Left cardiac atrium (tissue), 4 donors: ENCODE measurements at regions not wholly inside any gene's neighbourhood (a gene's known extent, or its start where the extent isn't known, plus 50 kb on each side); places are given as distances from the start of the nearest gene placed in this dataset.

Experiments
- ATAC-seq, 2 donors: fragments of 200-7000 bp; cut with Tn5 transposase; one replicate each; pipeline ENCODE4 v1.9.1; 2020; ENCODE audit warnings: mild to moderate bottlenecking in 2 of 2, moderate library complexity in 2 of 2
- DNase-seq: peaks from one replicate; pipeline ENCODE4 v3.0.0-alpha.2; 2020
- intact Hi-C, 2 donors: fragments of 100-400 bp; cut with DNase I; formaldehyde crosslinking; loops; one replicate each; pipeline versions ENCODE4 v1.14.1 to v1.15.1; 2022 to 2023
- donor health status: DM: no; HTN: yes; CAD: no.
- donor health status: DM: no; HTN: yes; CAD: no; lungs with severe emphysema.
- donor health status: DM: yes; HTN: yes; CAD: no.
- donor health status: Dilated cardiomyopathy.

DNA sequence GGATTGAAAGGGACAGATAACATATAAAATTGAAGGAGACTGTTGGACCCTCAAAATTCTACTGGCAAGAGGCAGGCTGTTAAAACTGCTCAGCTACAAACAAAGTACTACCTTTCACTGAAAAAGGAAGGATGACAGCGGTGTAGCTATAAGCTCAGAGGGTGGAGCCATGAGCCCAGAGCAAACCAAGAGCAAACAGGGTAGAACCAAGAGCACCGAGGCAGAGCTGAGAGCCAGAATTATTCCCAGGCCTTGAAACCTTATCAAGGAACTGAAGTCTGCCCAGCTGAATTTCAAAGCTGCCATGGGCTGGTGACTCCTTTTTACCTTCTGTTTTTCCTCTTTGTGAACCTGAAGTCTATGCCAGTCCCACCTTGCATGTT, 74.7 kb upstream of the SLC4A11 start:
- ATAC-seq (peak in 1 of 2 donors; percentile 61), DNase-seq (no peak)
- intact Hi-C loops = loop anchor here in 1 of 2 donors (10.0 kb wide), 1 partner anchor 259 kb away; no protein-coding TSS in a partner anchor

GRCh38 chr20:3312940-3313682, 74.1 kb upstream of the SLC4A11 start:
- intact Hi-C loops = loop anchor here in 1 of 2 donors (10.0 kb wide), 1 partner anchor 258 kb away; no protein-coding TSS in a partner anchor
- ATAC-seq (peak; percentile 59 to 78), DNase-seq (no peak)

- ATAC-seq = no peak
- DNase-seq = no peak
Observed at GRCh38 chr20:3311623-3312022, 72.6 kb upstream of the SLC4A11 start.

GRCh38 chr20:3309226-3309625, 70.2 kb upstream of the SLC4A11 start:
- intact Hi-C loops = no loop called here
- DNase-seq = no peak
- no peak for ATAC-seq

More at GRCh38 chr20:3311623-3312022, 72.6 kb upstream of the SLC4A11 start:
- intact Hi-C loops = loop anchor here in 1 of 2 donors (10.0 kb wide), 1 partner anchor 257 kb away; no protein-coding TSS in a partner anchor

- ATAC-seq = no peak
- intact Hi-C loops = no loop called here
- DNase-seq = no peak
Observed at GRCh38 chr20:3307725-3308124, 68.7 kb upstream of the SLC4A11 start.

DNA sequence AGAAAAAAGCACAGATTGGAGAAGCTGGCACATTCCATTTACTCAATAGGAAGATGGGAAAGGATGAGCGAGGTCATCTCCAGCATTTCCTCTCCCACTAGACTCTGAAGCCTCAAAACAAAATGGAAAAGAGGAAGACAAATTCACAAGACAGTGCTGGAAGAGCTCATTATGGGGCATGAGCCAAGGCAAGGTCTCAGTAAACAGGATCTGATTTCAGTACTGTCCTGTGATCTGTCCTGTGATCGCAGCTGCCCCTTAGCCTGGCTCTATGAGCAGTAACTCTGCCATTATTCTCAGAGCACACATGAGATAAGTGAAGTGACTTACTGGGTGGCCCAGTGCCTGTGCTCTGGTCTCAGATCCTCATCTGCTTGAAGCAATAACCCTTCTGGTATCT, 68.1 kb upstream of the SLC4A11 start:
- intact Hi-C loops = no loop called here
- DNase-seq = no peak
- ATAC-seq = peak; percentile 30 to 55

DNA sequence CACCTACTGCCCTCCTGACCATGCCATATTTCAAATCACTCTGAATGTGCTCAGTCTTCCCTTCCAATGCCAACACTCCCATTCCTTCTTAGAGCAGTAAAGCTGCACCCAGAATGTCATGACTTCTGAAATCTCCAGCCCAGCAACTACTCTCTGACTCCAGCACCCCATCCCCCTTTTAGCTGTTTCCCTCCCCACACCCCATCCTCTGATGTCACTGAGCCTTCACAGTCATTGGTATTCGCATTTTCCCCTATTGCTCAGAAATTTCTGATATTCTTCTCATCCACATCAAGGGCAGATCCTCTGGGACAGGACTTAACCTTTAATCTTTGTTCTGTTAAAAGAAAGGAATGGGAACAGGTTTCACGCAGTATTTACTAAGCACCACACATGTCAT, 67.1 kb upstream of the SLC4A11 start:
- DNase-seq (no peak), ATAC-seq (no peak)
- intact Hi-C loops = no loop called here

- DNase-seq (no peak), ATAC-seq (peak in 1 of 2 donors; percentile 40)
- intact Hi-C loops = no loop called here
Observed at GRCh38 chr20:3304456-3304855, 65.5 kb upstream of the SLC4A11 start.

DNA sequence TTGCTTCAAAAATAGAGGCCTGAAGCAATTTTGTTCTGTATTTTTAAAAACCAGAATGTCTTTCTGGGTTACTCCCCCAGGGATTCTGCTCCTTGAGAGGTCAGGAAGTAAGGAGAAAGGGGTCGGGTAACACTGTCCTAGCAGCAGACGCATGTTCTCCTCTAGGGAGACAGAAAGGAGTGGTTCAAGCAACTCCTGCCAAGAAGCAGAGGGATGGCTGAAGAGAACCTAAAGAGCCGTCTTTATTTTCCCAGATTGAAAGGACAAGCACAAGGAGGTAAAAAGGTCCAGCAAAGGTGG, 58.0 kb upstream of the SLC4A11 start:
- peak; percentile 55 to 59 for ATAC-seq
- no peak for DNase-seq
- intact Hi-C loops = no loop called here

DNA sequence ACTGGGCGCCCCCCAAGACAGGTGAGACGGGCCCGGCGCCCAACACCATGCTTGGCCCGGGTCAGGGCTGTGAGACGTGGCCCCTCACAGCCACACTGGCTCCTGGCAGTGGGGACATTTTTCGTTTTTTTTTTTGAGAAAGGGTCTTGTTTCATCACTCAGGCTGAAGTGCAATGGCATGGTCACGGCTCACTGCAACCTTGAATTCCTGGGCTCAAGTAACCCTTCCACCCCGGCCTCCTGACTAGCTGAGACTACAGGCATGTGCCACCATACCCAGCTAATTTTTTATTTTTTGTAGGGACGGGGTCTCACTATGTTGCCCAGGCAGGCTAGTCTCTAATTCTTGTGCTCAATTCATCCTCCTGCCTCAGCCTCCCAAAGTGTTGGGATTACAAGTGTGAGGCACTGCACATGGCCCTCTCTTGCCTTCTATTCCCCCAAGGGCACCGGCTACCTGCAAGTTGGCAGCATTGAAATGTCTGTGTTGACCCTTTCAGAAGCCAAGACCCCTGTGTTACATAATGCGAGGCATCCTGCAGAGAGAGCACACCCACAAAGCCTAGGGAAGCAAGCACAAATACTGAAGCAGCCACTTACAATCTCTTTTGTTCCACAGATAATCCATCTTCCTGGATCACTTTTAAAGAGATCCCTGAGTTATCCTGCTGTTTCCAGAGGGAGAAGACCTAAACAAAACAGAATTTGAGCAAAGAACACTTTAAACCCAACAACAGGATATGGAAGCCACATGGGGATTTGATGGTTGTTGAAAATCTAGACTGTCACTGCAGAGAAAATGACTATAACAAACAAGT, 57.5 kb upstream of the SLC4A11 start:
- ATAC-seq (no peak), DNase-seq (no peak)
- intact Hi-C loops = no loop called here
